Endothelial cell of umbilical vein (primary cell): ENCODE measurements at regions not wholly inside any gene's neighbourhood (a gene's known extent, or its start where the extent isn't known, plus 50 kb on each side); places are given as distances from the start of the nearest gene placed in this dataset.

Experiments
- EZH2 ChIP-seq: IDR thresholded peaks from 2 replicates; pipeline ENCODE4 v1.6.1; 2012; ENCODE audit warnings: borderline replicate concordance, low read depth, mild to moderate bottlenecking, moderate library complexity, low read length, inconsistent platforms; ENCODE audit not compliant: severe bottlenecking
- FOS ChIP-seq: IDR thresholded peaks from 2 replicates; pipeline ENCODE4 v1.6.1; 2011; ENCODE audit warnings: mild to moderate bottlenecking, low read length, moderate library complexity, borderline replicate concordance; ENCODE audit not compliant: insufficient read depth
- GATA2 ChIP-seq: IDR thresholded peaks from 2 replicates; pipeline ENCODE4 v1.7.0; 2011; ENCODE audit warnings: low read depth, mild to moderate bottlenecking, moderate library complexity, mixed read lengths, low read length; ENCODE audit not compliant: insufficient read length, insufficient read depth
- JUN ChIP-seq: IDR thresholded peaks from 2 replicates; pipeline ENCODE4 v1.6.1; 2011; ENCODE audit warnings: borderline replicate concordance, low read depth; ENCODE audit not compliant: insufficient read length, insufficient read depth
- MYC ChIP-seq: IDR thresholded peaks from one replicate; pipeline ENCODE4 v1.6.1; 2011; ENCODE audit warnings: mild to moderate bottlenecking, low read depth, low read length
- POLR2A ChIP-seq: IDR thresholded peaks from 2 replicates; pipeline ENCODE4 v1.6.1; 2012; ENCODE audit warnings: low read depth, mild to moderate bottlenecking, control low read depth, low read length
- POLR2AphosphoS5 ChIP-seq: IDR thresholded peaks from 2 replicates; pipeline ENCODE4 v1.6.1; 2012; ENCODE audit warnings: low read depth, mild to moderate bottlenecking, control low read depth, low read length, moderate library complexity; ENCODE audit not compliant: insufficient read depth
- TF ChIP-seq, protein P1 (sequence below), 2 donors: IDR thresholded peaks; 1 replicate in 1 of 2; 2 replicates in 1 of 2; pipeline ENCODE4 v1.5.1; 2011; ENCODE audit warnings: low read length in 2 of 2, mild to moderate bottlenecking in 2 of 2, moderate library complexity in 2 of 2, control low read depth in 1 of 2, inconsistent platforms in 1 of 2, low read depth in 1 of 2; ENCODE audit not compliant: insufficient read depth in 1 of 2; ENCODE audit errors: extremely low read depth in 1 of 2
- TF ChIP-seq, protein P2 (sequence below): IDR thresholded peaks from 2 replicates; pipeline ENCODE4 v1.6.1; 2011; ENCODE audit not compliant: insufficient read depth, insufficient read length

DNA sequence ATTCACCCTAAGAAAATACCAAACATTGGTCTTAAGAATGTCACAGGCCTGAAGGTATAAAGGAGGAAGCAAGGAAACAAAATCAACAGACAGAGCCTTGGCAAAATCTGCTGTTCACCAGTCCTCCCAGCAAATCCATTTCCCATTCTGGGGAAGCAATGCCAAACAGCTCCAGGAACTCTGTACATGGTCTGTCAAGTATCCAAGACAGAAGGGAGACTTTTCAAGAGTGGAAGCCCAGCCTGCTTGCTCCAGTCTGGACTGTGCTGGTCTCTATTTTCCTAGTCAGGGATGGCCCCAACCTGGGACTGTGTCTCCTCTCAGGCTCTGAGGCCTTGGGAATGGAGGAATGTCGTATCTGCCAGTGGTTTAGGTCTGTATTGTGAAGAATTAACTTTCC, 251.5 kb downstream of the DAD1 start:
- TF ChIP-seq, protein P1, sequence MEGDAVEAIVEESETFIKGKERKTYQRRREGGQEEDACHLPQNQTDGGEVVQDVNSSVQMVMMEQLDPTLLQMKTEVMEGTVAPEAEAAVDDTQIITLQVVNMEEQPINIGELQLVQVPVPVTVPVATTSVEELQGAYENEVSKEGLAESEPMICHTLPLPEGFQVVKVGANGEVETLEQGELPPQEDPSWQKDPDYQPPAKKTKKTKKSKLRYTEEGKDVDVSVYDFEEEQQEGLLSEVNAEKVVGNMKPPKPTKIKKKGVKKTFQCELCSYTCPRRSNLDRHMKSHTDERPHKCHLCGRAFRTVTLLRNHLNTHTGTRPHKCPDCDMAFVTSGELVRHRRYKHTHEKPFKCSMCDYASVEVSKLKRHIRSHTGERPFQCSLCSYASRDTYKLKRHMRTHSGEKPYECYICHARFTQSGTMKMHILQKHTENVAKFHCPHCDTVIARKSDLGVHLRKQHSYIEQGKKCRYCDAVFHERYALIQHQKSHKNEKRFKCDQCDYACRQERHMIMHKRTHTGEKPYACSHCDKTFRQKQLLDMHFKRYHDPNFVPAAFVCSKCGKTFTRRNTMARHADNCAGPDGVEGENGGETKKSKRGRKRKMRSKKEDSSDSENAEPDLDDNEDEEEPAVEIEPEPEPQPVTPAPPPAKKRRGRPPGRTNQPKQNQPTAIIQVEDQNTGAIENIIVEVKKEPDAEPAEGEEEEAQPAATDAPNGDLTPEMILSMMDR (IDR thresholded peaks at IDR 0.05; ENCODE audit: extremely low read depth in 1 of 2, insufficient read depth in 1 of 2, low read depth in 1 of 2, low read length in 2 of 2): no peak
- TF ChIP-seq JUN: no peak
- TF ChIP-seq POLR2A: no peak
- TF ChIP-seq EZH2: no peak
- no peak for TF ChIP-seq POLR2AphosphoS5
- TF ChIP-seq, protein P2, sequence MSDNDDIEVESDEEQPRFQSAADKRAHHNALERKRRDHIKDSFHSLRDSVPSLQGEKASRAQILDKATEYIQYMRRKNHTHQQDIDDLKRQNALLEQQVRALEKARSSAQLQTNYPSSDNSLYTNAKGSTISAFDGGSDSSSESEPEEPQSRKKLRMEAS: no peak
- TF ChIP-seq FOS: no peak
- TF ChIP-seq GATA2: no peak
- no peak for TF ChIP-seq MYC
